Spleen (tissue), 7 donors: ENCODE measurements at regions not wholly inside any gene's neighbourhood (a gene's known extent, or its start where the extent isn't known, plus 50 kb on each side); places are given as distances from the start of the nearest gene placed in this dataset.

Experiments used
- CTCF ChIP-seq, 11 experiments: fragments of 200-600 bp in 7 of 11; fragments of 450-650 bp in 4 of 11; sonication (generic) in 4 of 11; IDR thresholded peaks in 8 of 11; conservative IDR thresholded peaks in 3 of 11; 1 replicate in 7 of 11; 2 replicates in 4 of 11; pipeline versions ENCODE4 v1.4.0 to v1.8.0; 2016 to 2021; ENCODE audit warnings: antibody characterized with exemption in 11 of 11, inconsistent platforms in 4 of 11, mild to moderate bottlenecking in 1 of 11
- POLR2A ChIP-seq, 3 donors: fragments of 450-650 bp; IDR thresholded peaks; one replicate each; pipeline ENCODE4 v1.5.1; 2017; ENCODE audit warnings: antibody characterized with exemption in 3 of 3, mild to moderate bottlenecking in 1 of 3
- donor health status: DM: no; HTN: no; CAD: no; lungs with moderate emphysema.
- donor health status: DM: no; HTN: no; CAD: no.
- donor health status: DM: no; HTN: no; CAD: no.

GRCh38 chr12:28137414-28137813 is 52.8 kb upstream of the CCDC91 start:
- TF ChIP-seq CTCF (IDR thresholded peaks at IDR 0.05 in 8 of 11, conservative IDR thresholded peaks at IDR 0.05 in 3 of 11) (no peak), POLR2A (IDR thresholded peaks at IDR 0.05) (no peak)
